ENCODE measurements at regions not wholly inside any gene's neighbourhood (a gene's known extent, or its start where the extent isn't known, plus 50 kb on each side); places are given as distances from the start of the nearest gene placed in this dataset.

GRCh38 chr9:13915591-13916301 lies 398.2 kb downstream of the NFIB start:
- TF ChIP-seq POLR2A (IDR thresholded peaks at IDR 0.05) (no peak), CTCF (IDR thresholded peaks at IDR 0.05) (no peak)

Data from thyroid gland (tissue), 4 donors.